GM21737 (cell line): ENCODE measurements at regions not wholly inside any gene's neighbourhood (a gene's known extent, or its start where the extent isn't known, plus 50 kb on each side); places are given as distances from the start of the nearest gene placed in this dataset.
"Not testable (repeated sequence)": the region's sequence is repeated elsewhere in the genome, so short reads cannot be mapped to it uniquely, and the experiment has no call there.

Source experiments
- ATAC-seq: cut with Tn5 transposase; IDR thresholded peaks from one replicate; pipeline ENCODE4 v1.9.1; 2021; ENCODE audit warnings: mild to moderate bottlenecking, moderate library complexity; ENCODE audit not compliant: unreplicated experiment

DNA sequence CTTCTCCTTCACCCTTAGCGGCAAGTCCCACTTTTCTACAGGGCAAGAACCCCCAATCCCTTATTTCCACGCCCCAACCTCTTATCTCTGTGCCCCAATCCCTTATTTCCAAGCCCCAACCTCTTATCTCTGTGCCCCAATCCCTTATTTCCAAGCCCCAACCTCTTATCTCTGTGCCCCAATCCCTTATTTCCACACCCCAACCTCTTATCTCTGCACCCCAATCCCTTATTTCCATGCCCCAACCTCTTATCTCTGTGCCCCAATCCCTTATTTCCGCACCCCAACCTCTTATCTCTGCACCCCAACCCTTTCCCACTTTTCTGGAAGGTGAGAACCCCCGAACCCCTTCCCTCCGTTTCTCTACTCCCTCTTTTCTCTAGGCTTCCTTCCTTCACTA is 116.1 kb upstream of the GJE1 start:
- not testable (repeated sequence) for ATAC-seq

DNA sequence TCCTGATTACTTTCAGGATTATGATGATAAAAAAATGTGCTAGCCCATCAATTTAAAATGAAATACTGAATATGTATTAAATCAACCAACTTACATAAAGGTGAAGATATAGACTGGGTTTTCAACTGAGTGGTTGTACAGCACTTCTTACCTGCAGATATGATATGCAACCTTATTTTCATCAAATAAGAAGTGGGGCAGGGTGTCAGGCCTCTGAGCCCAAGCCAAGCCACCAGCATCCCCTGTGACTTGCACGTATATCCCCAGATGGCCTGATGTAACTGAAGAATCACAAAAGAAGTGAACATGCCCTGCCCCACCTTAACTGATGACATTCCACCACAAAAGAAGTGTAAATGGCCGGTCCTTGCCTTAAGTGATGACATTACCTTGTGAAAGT is 117.3 kb upstream of the GJE1 start:
- not testable (repeated sequence) for ATAC-seq

DNA sequence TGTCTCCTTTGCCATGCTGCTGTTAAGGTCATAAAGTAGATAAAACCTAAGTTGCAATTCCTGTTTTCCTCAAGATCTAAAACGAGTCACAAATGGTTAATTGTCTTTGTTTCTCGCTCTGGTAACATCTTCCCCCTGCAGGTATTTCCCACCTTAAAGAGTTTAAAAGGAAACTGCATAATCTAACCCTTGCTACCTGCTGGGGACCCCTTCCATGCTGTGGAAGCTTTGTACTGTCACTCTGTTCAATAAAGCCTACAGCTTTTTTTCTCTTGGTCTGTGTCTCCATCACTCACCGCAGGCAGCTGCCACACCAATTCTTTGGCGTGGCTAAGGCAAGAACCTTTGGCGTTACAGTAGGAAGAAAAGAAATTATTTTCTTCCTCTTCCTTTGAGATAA is 117.7 kb upstream of the GJE1 start:
- no peak for ATAC-seq

DNA sequence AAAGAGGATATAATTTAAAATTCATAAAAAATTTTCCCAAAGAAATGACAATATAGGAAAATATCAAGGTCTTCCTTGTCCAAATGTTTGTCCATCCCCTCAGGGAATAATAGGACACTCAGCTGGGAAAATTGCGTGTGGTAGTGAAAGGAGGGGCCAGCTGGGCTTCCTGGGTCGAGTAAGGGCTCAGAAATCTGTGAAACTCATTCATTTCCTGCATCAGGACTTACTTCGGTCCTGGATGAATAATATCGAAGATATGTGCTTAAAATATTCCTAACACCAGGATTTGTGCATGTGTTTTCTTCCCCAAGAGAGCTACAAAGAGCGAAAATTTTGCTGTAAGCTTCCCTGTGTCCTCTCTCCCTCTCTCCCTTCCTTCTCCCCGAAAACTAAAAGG is 118.2 kb upstream of the GJE1 start:
- no peak for ATAC-seq

DNA sequence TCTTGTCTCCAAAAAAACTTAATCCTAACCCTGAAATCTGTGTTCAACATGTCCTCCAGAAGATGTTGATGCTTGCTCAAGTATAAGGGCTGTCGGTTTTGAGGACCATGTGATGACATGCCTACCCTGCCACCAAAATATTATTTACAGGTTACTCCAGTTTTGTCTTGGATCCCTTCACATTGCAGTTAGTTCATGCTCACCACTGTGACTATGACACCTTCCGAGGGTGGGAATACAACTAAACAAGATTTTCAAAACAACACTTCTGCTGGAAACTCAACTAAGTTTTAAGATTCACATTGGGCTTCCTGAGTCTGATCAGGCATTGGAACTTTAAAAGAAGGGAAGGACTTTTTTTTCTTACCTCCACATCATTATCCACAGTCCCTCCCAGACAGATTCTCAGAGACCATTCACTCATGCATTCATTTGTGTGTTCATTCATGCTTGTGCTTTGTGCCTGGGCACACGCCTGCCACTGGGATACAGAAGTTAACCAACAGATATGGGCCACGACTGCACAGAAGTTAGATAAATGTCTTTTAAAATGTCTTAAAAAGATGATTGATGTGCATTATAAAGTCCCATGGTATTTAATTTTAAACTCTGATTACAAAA is 118.7 kb upstream of the GJE1 start:
- ATAC-seq: no peak

DNA sequence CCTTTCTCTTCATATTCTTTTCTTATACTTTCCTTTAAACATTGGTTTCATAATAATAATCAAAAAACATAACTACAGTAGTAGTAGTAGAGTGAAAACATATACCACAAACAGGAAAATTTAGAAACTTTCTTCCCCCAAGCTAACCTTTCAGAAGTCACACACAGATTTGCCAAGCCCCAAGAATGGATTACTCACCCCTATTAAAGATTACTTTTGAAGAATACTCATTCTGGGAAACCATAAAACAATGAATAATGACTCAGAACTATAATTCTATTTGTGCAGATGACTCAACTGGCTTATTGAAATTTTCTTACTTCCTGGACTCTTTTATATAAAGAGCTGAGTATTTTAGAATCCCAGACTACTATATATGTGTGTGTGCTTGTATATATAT is 119.4 kb upstream of the GJE1 start:
- ATAC-seq: peak; percentile 81

DNA sequence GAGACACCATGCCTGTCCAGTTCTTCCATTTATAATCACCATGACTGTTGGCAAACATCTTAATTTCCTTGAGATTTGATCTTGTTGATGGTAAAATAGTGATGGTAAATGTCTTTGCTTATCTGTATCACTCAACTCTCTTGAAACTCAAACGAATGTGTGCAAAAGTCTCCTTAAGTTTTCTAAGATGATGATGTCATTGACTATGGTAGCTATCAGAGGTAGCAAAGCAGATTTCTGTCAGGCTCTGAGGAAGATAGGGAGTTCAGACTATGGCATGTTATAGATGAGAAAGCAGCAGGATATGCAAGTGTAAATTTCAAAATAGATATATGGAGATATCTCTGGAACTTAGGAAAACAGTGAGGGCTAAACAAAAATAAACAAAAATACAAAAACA is 121.0 kb upstream of the GJE1 start:
- ATAC-seq: no peak

DNA sequence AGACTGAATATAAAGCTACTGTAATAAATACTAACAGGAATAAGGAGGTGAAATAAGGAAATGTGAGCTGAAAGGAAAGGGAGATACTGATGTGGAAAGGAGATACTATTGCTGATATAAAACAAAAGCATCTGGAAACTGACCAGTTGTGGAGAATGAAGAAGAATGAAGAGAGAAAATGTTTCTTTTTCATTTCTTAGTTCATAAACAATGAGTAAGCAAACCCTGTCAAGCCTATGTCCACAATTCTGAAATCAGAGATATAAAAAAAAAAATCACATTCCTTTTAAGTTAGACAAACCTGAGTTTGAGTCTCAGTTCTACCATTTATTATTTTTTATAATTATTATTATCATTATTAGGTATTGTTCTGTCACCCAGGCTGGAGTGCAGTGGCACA is 121.6 kb upstream of the GJE1 start:
- ATAC-seq: no peak

DNA sequence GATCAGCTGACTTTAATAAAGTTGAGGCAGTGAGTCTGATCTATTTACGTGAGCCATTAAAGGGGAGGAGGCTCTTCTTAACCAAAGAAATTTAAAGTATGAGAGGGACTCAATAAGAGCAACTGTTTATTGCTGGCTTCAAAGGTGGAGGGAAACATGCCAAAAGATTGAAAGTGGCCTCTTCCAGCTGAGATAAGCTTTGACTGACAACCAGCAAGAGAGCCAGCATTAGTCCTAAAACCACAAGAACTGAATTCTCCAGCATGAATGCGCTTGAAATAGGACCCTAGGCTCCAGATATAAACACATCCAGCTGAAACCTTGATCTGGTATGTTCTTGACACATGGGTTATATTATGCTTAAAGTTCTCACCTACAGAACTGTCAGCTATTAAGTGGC is 123.1 kb upstream of the GJE1 start:
- ATAC-seq: no peak

DNA sequence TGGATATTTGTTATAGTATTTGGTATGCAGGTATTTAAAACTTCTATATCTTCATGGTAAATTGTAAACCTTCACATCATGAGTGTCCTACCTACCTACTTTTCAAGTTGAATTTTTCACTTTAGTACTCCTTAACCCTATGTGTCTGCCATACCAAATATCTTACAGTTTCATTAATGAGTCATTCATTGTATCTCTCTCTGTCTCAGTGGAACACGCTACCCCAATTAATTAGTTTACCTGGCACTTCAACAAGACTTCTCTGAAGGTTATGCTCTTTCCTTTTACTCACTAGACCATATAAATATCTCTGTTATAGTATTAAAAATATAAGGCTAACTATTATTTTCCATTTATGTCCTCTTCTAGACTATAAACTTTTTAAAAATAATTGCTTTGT is 123.9 kb upstream of the GJE1 start:
- no peak for ATAC-seq

DNA sequence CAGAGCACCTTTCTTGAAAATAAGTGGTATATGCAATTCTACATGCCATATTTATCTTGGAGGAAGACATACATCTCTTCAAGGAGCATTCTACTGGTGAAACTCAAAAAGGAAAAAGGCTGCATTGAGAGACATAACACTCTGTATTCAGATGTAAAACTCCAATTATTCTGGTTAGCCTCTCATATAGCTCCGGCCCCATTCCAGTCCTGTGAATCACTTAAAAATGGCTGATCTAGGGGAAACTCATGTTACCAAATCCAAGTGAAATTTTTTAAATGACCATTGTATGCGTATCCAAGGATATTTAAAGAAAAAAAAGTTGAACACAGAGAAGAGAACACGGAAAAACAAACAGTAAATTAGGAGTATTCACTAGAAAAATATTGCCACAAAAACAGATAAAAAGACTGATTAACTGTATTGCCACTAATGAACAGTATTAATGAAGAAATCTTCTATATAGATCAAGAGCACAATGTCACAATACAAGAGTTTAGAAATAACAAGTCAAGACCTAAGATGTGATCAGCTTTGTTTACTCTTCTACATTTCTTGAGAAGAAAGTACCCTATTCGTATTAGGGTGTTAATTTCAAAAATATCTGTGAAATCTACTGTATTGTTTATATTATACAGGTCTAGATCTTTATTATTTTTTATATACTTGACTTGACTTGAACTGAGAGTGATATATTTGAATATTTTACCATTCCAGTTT is 124.5 kb upstream of the GJE1 start:
- no peak for ATAC-seq

DNA sequence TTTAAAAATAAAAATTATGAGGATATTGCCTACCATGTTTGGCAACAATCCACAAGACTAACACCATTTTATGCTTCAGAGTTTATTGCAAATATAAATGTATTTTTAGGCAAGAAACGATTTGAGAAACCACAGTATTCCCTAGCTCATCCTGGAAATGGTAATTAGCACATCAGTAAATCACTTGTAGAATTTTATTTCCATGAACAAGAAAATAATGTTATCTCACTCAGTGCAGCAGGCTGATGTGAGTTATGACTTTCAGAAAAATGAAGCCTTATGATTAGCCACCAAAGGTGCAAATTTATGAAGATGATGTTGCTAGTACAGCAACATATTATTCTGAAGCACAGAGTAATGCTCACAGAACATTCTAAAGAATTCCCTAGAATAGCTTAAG is 127.7 kb upstream of the GJE1 start:
- no peak for ATAC-seq

DNA sequence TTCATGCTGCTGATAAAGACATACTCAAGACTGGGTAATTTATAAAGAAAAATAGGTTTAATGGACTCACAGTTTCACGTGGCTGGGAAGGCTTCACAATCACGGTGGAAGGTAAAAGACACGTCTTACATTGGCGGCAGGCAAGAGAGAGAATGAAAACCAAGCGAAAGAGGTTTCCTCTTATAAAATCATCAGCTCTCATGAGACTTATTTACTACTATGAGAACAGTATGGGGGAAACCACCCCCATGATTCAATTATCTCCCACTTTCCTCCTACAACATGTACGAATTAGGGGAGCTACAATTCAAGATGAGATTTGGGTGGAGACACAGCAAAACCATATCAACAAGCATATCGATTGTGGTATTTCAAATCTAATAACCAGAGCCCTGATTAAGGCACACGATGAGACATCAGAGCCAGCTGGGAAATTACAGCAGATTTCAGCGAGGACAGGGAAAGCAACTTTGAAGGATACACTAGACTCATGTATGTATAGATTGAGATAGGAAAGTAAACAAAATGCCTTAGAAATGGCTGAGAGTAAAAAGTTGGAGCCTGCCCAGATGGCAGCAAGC is 129.8 kb upstream of the GJE1 start:
- no peak for ATAC-seq

DNA sequence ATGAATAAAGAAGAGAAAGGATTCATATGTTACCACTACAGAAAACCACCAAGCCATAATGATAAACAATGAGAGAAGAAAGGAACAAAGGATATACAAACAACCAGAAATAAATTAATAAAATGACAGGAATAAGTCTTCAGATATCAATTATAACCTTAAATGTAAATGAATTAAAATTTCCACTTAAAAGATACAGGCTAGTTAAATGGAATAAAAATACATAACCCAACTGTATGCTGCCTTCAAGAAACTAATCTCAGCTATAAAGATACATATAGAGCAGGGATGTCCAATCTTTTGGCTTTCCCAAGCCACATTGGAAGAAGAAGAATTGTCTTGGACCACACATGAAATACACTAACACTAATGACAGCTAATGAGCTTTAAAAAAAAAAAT is 135.9 kb upstream of the GJE1 start:
- ATAC-seq: no peak

DNA sequence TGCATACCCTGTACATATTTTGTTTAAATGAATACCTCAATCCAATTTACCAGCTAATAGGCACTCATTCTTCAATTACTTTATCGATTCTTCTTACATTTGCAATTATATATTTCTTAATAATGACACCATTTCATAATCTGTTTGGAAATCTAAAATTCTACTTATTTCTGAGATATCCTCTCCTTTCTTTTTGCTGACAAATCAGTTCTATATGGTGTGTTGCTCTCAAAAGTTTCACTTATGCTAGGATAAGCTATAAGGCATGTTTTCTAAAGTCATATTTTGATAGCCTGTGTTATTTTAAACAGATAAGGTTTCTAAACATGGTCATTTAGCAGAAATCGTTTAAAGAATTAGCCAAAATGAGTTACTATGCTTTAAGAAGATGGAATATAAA is 140.6 kb upstream of the GJE1 start:
- ATAC-seq: no peak

DNA sequence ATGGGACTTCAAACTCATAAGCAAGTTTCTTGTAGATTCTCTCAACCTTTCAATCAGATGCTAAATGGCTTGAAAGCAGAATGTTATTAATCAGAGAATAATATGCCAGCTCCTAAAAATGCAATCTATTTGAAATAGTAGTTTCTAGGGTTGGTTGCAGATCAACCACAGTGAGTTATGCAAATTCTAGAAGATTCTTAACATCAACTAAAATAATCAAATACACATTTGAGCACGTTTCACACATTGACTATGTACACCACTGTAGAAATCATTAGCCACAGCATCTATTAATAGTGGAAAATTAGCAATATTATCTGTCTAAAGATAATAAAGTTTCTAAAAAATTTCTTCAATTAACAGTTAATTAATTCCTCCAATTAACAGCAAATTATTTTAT is 141.9 kb upstream of the GJE1 start:
- no peak for ATAC-seq

DNA sequence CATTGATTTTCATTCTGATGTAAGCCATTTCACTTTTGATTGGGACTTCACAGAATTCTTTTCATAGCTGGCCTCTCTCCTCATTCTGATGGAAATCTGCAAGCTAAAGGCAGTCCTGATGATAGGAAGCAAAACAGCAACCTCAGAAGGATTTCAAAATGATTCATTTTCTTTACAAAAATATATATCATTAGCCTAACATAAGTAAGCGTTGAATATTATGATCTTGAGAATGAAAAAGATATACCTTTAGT is 143.1 kb upstream of the GJE1 start:
- ATAC-seq: no peak

DNA sequence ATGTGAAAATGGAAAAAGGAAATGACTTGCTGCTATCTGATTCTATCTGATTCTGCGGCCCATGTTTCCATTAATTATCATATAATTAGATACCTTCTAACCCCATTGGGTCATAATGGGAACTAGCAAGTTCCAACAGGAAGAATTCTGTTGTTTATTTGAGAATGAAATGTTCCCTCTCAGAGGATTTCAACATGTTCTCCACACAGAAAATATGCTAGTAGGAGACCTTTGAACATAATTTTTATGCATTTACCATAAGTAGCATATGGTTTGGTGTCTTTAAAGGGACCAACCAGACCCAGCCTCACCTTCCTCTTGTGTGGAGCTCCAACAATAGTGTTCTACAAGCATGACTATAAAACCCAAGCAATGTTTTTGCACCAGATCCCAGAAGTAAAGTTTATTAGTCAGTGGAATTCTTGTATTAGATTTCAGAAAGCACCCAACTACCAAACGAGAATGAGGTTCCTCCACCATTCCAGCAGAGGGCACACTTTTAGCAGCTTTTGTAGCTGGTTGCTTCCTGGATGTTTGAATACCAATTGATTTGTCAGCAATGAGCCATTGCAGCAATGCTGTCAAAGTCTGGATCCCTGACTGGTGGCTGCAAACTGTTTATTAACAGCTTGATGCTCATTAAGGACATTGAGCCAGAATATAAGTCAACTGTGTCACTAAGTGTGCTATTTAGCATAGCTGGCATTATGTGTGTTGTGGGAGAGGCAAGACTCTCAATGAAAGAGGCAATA is 143.6 kb upstream of the GJE1 start:
- ATAC-seq: peak; percentile 74

DNA sequence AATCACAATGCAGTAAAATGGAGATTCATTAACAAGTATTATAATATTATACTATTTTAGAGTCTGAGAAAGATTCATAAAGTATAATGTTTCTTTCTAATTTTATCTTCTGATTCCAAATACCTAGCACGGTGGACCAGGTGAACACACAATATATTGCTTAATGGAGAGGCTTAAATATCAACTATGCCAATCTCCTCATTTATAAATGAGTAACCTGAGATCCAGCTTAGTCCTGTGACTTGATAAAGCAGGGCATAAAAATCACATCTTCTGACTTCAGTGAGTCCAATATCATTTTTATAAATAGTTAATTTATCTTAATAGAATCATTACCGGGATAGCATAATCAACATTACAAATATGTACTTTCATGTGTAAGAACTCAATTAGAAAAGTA is 144.4 kb upstream of the GJE1 start:
- ATAC-seq: no peak

DNA sequence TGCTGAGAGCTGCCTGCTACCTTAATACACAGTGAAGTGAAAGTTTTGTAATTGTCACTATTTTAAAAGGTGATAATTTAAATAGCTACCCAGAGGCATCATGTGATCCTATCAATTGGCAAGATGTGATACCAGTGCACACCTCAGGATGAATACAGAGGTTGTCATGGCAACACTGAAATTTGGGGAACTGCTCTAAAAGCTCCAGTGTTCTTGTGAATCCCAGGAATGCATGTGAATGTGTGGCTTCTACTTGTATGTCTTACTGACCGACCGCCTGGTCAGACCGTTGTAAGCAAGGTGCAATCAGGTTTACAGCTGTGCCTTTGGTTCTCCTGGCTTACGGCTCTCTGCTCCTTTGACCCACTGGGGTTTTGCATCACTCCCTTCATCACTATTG is 146.3 kb upstream of the GJE1 start:
- no peak for ATAC-seq

DNA sequence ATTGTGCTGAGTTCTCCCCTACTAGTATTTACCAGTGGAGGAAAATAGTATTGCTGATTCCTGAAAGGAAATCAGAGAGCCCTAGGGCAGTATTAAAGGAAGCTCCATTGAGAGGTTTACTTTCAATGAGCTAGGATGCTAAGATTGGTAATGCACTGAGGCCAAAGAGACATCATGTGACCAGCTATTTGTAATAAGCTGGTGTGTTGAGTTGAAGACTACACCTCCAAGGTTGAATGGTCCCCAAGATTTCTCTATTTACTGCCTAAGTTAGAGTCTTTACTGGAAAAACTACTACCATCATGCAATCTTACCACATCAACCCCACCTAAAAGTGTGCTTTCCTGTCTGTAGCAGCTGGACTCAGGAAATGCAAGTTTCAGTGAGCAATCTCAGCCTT is 151.5 kb upstream of the GJE1 start:
- no peak for ATAC-seq

DNA sequence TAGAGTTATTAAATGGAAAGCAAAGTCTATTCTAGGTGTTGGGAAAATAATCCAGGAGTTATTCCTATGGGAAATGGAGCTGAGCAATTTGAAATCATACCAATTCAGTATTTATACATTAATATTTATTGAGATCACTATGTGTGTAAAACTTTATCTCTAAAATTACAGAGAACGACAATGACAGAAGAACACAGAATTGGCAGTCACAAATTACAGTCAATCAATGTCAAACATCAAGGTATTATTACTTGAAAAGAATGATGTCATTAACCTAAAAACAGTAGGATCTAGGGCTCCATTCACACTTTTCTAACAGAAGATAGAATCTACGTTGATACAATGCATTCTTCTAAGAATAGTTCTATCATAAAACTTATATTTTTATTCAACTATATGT is 154.9 kb upstream of the GJE1 start:
- ATAC-seq: no peak
